Uterus (tissue), 2 donors: ENCODE measurements at regions not wholly inside any gene's neighbourhood (a gene's known extent, or its start where the extent isn't known, plus 50 kb on each side); places are given as distances from the start of the nearest gene placed in this dataset.
"Not testable (repeated sequence)": the region's sequence is repeated elsewhere in the genome, so short reads cannot be mapped to it uniquely, and the experiment has no call there.

ENCODE experiments used
- CTCF ChIP-seq, 4 experiments: fragments of 200-600 bp in 2 of 4; fragments of 450-650 bp in 2 of 4; sonication (generic) in 2 of 4; IDR thresholded peaks; one replicate each; pipeline ENCODE4 v1.5.1; 2016 to 2019; ENCODE audit warnings: antibody characterized with exemption in 4 of 4, mild to moderate bottlenecking in 2 of 4, moderate library complexity in 1 of 4
- POLR2A ChIP-seq, 2 donors: fragments of 450-650 bp; IDR thresholded peaks; one replicate each; pipeline ENCODE4 v1.6.1; 2016; ENCODE audit warnings: antibody characterized with exemption in 2 of 2, mild to moderate bottlenecking in 1 of 2, moderate library complexity in 1 of 2

- TF ChIP-seq POLR2A, CTCF (IDR thresholded peaks at IDR 0.05): not testable (repeated sequence)
Measured at GRCh38 chrX:109896024-109896423, 106.9 kb upstream of the TMEM164 start.
